ENCODE measurements at regions not wholly inside any gene's neighbourhood (a gene's known extent, or its start where the extent isn't known, plus 50 kb on each side); places are given as distances from the start of the nearest gene placed in this dataset.

DNA sequence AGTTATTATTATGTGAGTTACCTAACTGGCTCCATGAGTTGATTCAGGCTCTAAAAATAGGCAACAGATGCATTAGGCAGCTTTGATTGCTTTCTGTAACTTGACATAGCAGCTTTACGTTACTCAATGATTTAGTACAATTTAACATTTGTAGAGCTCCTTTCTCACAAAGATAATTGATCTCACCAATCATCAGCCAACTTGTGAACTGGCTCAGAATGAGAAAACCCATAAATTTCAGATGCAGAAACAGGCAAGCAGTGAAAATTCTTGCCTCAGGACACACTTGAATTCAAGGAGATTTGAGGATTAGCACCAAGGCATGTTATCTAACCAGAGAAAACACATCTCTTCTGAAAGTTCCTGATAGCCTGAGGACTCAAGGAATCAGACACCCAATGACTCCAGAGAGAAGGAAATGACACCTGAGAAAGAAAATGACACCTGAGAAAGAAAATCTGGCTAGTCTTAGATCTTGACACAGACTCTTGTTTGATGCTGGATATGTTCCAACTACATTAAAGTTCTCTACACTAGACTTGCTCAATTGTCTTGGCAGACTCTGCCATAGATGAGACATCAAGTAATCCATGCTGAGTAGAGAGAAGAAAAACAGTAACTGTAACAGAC is 315.1 kb upstream of the CBLB start:
- H3K4me1 ChIP-seq (ENCODE audit: control insufficient read depth in 1 of 2, insufficient read depth in 1 of 2, low read depth in 1 of 2, low read length in 1 of 2) = no peaks in the 10 kb centered on the region
- H3K27me3 ChIP-seq = no peaks in the 10 kb centered on the region
- no peaks in the 10 kb centered on the region for H3K9me3 ChIP-seq
- H3K4me3 ChIP-seq (ENCODE audit: low read depth in 1 of 2, low read length in 1 of 2) = no peak overlapping the region
- H3K36me3 ChIP-seq = no peaks in the 10 kb centered on the region
- no peak overlapping the region for H3K27ac ChIP-seq
- TF ChIP-seq, protein P1, sequence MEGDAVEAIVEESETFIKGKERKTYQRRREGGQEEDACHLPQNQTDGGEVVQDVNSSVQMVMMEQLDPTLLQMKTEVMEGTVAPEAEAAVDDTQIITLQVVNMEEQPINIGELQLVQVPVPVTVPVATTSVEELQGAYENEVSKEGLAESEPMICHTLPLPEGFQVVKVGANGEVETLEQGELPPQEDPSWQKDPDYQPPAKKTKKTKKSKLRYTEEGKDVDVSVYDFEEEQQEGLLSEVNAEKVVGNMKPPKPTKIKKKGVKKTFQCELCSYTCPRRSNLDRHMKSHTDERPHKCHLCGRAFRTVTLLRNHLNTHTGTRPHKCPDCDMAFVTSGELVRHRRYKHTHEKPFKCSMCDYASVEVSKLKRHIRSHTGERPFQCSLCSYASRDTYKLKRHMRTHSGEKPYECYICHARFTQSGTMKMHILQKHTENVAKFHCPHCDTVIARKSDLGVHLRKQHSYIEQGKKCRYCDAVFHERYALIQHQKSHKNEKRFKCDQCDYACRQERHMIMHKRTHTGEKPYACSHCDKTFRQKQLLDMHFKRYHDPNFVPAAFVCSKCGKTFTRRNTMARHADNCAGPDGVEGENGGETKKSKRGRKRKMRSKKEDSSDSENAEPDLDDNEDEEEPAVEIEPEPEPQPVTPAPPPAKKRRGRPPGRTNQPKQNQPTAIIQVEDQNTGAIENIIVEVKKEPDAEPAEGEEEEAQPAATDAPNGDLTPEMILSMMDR (IDR thresholded peaks at IDR 0.05) = no peak

DNA sequence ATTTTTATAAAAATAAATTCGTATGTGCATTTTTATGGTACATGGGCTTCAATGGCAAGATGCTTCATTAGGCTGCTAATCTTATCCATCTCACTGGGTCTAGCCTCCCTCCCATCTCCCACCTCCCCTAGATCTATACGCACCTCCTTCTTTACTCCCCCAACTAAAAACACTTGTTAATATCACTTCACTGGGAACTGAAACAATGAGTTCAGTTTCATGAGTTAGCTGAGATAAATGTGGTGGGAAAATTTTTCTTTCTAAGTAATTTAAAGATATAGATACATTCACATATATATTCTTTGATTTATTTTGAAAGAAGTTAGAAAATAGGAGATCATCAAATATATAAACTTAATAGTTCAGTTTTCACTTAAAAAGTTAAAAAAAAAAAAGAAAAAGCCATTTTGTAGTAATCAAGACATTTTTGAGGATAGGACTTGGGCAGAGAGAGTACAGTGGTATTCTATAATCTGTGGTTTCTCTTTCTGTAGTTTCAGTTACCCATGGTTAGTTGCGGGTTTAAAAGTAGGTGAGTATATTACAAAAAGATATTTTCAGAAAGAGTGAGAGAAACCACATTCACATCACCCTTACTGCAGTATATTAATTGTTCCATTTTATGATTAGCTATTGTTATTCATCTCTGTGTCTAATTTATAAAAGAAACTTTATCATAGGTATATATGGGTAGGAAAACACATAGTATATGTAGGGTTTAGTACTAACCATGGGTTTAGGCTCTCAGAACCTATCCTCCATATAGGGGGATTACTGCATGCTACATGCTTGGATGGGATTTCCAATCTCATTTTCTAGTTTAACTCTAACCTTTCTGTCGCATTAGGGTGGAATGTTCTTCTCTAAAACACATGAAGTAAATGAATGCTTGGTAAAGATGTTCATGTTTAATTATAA is 316.0 kb upstream of the CBLB start:
- H3K4me1 ChIP-seq (ENCODE audit: control insufficient read depth in 1 of 2, insufficient read depth in 1 of 2, low read depth in 1 of 2, low read length in 1 of 2) = no peaks in the 10 kb centered on the region
- no peaks in the 10 kb centered on the region for H3K36me3 ChIP-seq
- no peak overlapping the region for H3K27ac ChIP-seq
- no peak overlapping the region for H3K4me3 ChIP-seq (ENCODE audit: low read depth in 1 of 2, low read length in 1 of 2)
- TF ChIP-seq, protein P1 (IDR thresholded peaks at IDR 0.05) = no peak
- no peaks in the 10 kb centered on the region for H3K27me3 ChIP-seq
- H3K9me3 ChIP-seq = no peaks in the 10 kb centered on the region

DNA sequence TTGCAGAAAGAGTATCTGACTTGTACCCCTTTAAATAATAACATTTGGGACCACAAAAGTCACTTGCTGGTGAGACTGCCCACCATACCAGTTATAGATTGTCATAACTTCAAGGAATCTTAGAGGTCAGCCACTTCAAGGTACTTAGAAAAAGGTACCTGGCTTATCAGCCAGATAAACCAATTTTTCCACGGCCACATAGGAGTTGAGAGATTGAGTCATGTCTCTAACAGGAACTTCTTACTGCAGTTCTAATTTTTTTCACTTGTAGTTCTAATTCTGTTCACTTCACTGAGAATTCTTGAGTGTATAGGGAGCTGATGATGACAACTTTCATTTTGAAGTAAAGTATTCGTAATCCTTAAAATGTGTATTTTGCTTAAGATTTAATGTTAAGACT is 317.1 kb upstream of the CBLB start:
- H3K9me3 ChIP-seq = no peaks in the 10 kb centered on the region
- no peaks in the 10 kb centered on the region for H3K36me3 ChIP-seq
- no peak overlapping the region for H3K27ac ChIP-seq
- H3K4me3 ChIP-seq (ENCODE audit: low read depth in 1 of 2, low read length in 1 of 2) = no peak overlapping the region
- H3K27me3 ChIP-seq = no peaks in the 10 kb centered on the region
- H3K4me1 ChIP-seq (ENCODE audit: control insufficient read depth in 1 of 2, insufficient read depth in 1 of 2, low read depth in 1 of 2, low read length in 1 of 2) = no peaks in the 10 kb centered on the region
- TF ChIP-seq, protein P1 (IDR thresholded peaks at IDR 0.05) = no peak

DNA sequence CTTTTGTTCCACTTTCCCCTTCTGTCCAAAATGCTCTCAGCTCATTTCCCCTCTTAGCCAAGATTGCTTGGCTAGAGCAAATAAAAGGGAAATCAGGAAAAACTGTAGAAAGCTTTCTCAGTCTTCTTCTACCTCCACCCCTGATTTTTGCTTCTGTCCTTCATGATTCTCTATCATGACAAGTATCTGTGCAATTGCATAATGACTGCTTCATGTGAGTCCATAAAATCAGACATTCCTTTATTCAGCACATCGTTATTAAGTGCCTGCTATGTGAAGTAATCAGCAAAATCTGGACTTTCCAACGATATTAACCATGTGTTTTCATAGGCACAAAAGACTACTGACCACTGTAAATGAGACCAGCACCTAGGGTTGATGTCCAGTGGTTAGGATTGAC is 321.5 kb upstream of the CBLB start:
- Histone ChIP-seq H3K27me3 (no peaks in the 10 kb centered on the region), H3K36me3 (no peaks in the 10 kb centered on the region), H3K4me3 (ENCODE audit: low read depth in 1 of 2, low read length in 1 of 2) (no peak overlapping the region), H3K9me3 (no peaks in the 10 kb centered on the region), H3K4me1 (ENCODE audit: control insufficient read depth in 1 of 2, insufficient read depth in 1 of 2, low read depth in 1 of 2, low read length in 1 of 2) (no peaks in the 10 kb centered on the region), H3K27ac (no peak overlapping the region)
- TF ChIP-seq, protein P1 (IDR thresholded peaks at IDR 0.05) = no peak

DNA sequence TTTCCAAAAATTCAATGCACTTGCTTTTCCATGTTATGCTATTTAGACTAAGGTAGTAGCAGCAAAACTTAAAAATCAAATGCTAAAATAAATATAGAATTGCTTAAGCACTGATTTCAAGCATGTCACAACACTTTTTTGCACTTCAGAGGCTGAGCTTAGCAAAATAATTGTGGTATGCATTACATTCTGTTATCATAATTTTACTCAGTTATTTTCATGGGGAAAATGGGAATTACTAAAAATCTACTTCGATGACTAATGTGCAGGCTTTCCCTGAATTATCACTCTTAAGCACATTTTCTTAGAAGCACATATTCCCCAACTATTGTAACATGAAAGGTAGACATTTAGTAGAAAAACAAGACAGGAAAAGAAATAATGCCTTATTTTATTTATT is 322.4 kb upstream of the CBLB start:
- Histone ChIP-seq H3K4me1 (ENCODE audit: control insufficient read depth in 1 of 2, insufficient read depth in 1 of 2, low read depth in 1 of 2, low read length in 1 of 2) (no peaks in the 10 kb centered on the region), H3K27me3 (no peaks in the 10 kb centered on the region), H3K4me3 (ENCODE audit: low read depth in 1 of 2, low read length in 1 of 2) (no peak overlapping the region), H3K9me3 (no peaks in the 10 kb centered on the region), H3K27ac (no peak overlapping the region), H3K36me3 (no peaks in the 10 kb centered on the region)
- TF ChIP-seq, protein P1 (IDR thresholded peaks at IDR 0.05) = no peak

All from neutrophil (primary cell).